ENCODE measurements at regions not wholly inside any gene's neighbourhood (a gene's known extent, or its start where the extent isn't known, plus 50 kb on each side); places are given as distances from the start of the nearest gene placed in this dataset.

GRCh38 chr15:91692596-91692995, 160.9 kb upstream of the SLCO3A1 start:
- DNase-seq, result no peak

DNA sequence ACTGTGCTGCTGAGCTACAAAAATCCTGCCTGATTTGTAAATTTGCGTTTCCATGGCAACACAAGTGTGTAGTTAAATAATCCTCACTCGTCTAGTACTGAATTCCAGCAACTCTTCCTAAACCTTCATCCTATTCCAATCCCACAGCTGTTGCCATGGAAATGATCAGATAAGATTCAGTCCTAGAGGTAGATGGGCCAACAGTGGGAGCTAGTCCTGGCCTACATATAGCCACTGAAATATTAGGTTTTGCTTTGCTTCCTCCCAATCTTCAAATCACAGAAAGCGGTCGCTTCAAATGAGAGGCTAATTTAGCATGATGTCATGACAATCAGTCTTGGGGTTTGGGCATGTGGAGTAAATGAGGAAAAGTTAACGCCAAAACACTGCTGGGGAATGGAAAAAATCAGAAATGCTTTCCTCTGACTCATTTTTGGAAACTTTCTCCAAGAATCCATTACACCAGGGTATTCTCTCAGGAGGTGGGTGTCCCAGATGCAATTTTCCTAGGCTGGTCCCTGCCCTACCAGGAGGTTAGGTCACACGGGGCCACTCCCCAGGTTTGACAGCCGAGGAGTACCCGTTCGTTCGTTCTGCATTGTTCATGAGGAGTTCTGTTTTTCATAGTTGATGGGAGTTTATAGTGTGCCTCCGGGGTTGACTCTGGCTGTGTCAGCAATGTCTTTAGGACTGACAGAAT, 159.2 kb upstream of the SLCO3A1 start:
- no peak for DNase-seq

- peak; percentile 33 to 34 for DNase-seq
These were observed 158.7 kb upstream of the SLCO3A1 start for GRCh38 chr15:91694831-91695210.

- DNase-seq, result no peak
These were observed 157.7 kb upstream of the SLCO3A1 start for GRCh38 chr15:91695799-91696198.

DNA sequence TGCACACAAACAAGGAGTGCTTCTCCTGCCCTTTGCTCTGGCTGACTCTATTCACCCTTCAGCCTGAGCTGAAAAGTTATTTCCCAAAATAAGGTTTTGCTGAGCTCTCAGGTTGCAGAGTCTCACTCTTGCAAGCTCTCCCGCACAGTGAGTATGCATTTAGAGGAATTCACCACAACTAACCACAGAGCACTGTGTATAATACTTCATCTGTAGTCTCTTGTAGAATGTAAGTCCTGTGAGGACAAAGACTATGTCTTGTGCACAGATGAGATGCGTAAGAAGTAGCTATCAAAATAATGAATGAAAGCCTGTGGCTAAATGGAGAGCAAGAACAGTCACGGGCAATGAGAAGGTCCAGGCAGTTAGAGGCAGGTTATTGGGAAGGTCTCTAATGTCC, 156.5 kb upstream of the SLCO3A1 start:
- no peak for DNase-seq

DNA sequence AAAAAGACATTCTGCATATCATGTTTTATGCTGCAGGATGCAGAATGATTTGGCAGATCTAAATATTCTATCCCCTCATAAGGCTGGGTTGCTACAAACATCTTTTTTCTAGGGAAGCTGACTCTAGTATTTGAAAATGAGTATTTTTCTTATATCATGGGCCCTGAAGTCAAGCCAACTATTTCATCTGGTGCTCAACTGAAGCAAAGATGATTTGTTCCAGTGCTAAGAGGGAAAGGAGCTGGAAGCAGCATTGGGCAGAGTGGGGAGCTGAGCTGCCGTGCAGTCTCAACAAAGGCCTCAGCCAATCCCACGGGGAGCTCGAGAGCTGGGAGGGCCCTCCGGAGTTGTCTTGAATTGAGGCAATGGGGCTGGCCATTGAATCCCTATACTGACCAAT, 155.3 kb upstream of the SLCO3A1 start:
- no peak for DNase-seq

GRCh38 chr15:91699741-91700140, 153.8 kb upstream of the SLCO3A1 start:
- DNase-seq, result no peak

GRCh38 chr15:91703274-91703673, 150.2 kb upstream of the SLCO3A1 start:
- DNase-seq, result no peak

GRCh38 chr15:91704343-91704742, 149.2 kb upstream of the SLCO3A1 start:
- no peak for DNase-seq

DNA sequence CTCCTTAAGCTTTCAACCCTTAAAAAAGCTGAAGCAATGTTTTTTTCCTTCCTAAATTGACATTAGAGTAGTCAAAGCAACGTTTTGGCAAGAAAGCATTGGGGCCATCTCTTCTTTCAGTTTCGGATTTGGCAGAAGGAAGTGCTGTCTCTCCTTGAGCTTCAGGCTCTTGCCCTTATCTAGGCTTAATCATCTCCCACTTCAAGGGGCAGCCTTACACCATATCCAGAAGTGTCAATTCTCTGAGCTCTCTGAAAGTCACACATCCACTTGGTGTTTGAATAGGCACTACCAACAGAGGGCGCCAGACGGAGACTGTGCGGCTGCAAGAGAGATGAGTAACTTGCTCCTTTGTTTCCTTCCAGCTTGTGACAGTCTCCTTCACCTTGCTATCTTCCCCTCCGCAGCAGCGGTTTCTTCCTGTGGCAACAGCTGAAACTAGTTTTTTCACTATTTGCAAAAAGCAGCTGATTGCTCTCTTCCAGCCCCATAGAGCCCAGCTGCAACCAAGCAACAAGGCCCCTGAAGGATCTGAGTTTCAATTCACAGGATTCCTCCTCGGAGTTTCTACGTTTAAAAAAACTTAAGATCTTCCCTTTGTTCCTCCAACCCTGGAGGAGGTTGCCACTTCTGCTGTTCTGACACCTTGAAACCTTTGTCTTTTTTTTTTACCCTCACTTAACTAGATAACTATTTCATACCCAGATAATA, 147.0 kb upstream of the SLCO3A1 start:
- DNase-seq, result peak; percentile 90 to 95

DNA sequence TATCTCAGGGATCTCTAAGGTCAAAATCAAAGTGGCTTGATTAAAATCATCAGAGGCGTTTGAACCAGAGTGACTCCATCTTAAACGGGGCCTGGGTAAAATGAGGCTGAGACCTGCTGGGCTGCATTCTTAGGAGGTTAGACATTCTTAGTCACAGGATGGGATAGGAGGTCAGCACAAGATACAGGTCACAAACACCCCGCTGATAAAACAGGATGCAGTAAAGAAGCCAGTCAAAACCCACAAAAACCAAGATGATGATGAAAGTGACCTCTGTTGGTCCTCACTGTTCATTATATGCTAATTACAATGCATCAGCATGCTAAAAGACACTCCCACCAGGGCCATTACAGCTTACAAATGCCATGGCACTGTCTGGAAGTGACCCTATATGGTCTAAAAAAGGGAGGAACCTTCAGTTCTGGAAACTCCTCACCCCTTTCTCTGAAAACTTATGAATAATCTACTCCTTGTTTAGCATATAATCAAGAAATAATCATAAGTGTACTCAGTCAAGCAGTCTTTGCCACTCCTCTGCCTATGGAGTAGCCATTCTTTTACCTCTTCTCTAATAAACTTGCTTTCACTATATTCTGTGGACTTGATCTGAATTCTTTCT, 143.3 kb upstream of the SLCO3A1 start:
- peak in 1 of 2 experiments; percentile 20 for DNase-seq

DNA sequence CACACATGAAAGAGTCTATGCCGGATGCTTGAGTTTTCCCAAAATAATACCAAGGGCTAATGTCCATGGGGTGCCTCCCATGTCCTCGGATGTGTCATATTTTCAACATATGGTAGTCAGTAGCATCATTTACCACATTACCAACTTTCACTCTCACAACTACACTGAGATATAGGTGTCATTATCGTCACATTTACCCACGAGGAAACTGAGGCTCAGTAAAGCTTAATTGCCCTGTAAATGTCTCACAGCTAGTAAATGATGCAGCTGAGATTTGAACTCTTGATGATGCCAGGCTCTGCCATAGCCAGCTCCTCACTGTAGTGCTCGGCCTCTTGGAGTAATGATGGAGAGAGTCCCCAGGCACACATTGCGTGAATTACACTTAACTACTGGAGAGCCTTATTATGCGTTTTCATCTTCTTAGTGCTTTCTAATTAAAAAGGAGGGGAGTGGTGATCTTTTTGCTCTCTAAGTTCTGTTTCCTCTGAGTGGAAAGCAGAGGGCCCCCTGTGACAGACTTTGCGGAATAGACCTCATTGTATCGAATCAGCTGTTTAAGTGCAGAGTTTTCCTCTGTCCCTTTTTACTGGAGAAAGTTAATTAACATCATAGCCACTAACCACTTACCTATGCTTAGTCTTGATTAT, 142.0 kb upstream of the SLCO3A1 start:
- DNase-seq, result no peak

DNA sequence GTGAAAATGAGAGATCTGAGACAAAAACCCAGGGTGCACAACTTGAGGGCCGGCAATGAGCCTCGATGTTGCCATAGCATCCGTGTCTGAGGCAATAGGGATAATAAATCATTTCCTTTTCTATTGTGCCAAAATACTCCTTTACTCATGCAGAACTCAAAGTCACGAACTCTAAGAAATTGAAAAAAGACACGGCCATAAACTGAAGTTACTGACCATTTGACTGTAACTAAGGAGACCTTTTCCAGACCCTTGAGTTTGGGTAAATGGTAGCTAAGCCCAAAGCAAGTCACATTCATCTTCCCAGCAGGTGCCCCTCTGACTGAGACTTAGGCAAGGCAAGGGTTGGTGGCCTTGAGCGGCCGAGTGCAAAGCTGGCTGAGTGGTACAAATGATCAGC, 141.2 kb upstream of the SLCO3A1 start:
- no peak for DNase-seq

- no peak for DNase-seq
These were observed 137.0 kb upstream of the SLCO3A1 start for GRCh38 chr15:91716536-91716935.

GRCh38 chr15:91717811-91718210, 135.7 kb upstream of the SLCO3A1 start:
- no peak for DNase-seq

- DNase-seq, result no peak
These were observed 129.5 kb upstream of the SLCO3A1 start for GRCh38 chr15:91723959-91724358.

GRCh38 chr15:91733661-91734060, 119.8 kb upstream of the SLCO3A1 start:
- DNase-seq, result no peak

- no peak for DNase-seq
These were observed 116.2 kb upstream of the SLCO3A1 start for GRCh38 chr15:91737151-91737818.

DNA sequence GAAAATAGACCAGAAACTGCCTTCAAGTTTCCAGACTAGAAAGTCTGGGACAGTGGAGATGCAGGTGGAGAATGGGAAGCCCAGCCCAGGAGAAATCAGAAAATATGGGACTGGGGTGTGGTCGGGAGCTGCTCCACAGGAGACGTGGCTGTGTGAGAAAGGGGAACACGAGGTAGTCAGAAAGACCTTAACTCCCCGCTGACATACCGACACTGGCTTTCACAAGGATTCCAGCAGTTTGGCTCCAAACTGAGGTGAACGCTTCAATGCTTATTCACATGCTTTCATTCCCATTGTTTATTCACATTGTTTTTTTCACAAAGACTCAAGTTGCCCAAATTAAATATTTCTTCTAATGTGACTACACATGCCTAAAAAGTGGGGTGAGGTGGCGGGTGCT, 111.5 kb upstream of the SLCO3A1 start:
- no peak for DNase-seq

- DNase-seq, result no peak
These were observed 101.9 kb upstream of the SLCO3A1 start for GRCh38 chr15:91751611-91752010.

DNA sequence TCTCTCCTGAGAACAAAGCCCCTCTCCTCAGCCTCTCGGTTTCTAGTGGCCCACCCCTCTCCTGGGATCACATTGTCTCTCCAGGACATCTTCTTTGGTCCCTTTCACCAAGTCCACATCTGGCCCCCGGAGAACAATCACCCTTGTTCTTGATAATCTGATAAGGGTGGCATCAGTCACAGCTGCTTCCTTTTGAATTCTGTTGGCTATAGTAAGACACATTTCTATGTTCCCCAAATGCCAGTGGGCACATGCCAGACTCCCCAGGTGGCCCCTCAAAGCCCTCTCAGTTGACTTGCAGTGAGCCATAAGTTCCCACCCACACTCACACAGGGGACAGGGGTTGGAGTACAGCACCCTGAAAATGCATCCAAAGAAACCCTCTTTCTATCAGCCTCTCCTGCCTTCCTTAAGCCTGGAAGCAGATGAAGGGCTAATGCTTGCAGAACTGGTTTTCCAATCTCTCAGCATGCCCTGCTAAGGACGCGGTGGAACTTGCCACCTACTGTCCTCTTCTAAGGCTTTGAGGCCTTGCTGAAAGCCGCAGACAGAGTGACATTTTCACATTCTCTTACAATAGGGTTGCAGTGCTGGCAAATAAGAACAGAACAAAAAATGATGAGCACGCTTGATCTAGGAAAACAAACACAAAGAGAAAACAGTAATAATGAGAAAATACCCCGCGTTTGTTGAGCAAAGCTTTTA, 101.3 kb upstream of the SLCO3A1 start:
- no peak for DNase-seq

GRCh38 chr15:91759560-91759959, 93.9 kb upstream of the SLCO3A1 start:
- no peak for DNase-seq

DNA sequence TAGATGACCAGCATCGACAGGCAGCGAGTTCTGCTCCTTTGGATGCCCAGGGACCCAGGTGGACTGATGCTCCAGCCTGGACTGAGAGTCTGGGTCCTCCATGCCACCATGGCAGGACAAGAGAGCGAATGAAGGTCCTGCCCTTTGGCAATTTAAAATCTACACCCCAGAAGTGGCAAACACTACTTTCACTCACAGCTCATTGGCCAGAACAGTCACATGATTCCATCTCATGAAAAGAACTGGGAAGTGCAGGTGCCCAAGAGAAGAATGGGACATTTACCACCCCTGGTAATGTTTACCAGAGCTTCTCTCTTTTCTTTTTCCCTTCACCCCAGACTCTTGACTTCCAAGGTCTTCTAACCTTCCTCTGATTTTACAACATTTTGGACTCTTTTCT, 87.8 kb upstream of the SLCO3A1 start:
- DNase-seq, result no peak
